AG04449 (cell line): ENCODE measurements at regions not wholly inside any gene's neighbourhood (a gene's known extent, or its start where the extent isn't known, plus 50 kb on each side); places are given as distances from the start of the nearest gene placed in this dataset.

Source experiments
- CTCF ChIA-PET: fragments of 350-600 bp; formaldehyde crosslinking; extraction: SDS; loops from one replicate; lab custom pipeline; 2021; ENCODE audit warnings: antibody characterized with exemption; lab: Yijun Ruan, JAX
- POLR2A ChIA-PET: fragments of 400-600, 350-600 bp; formaldehyde crosslinking; extraction: SDS; loops from one replicate; lab custom pipeline; 2020; ENCODE audit warnings: antibody characterized with exemption, inconsistent platforms; lab: Yijun Ruan, JAX
- DNase-seq: peaks from one replicate; pipeline ENCODE4 v3.0.0-alpha.2; 2010; ENCODE audit warnings: low read depth, low spot score
- H3K4me3 ChIP-seq: 2 replicates; pipeline ENCODE4 v1.5.1; 2011; ENCODE audit warnings: low read depth, mild to moderate bottlenecking, control low read depth, low read length
- CTCF ChIP-seq: IDR thresholded peaks from one replicate; pipeline ENCODE4 v1.5.1; 2011; ENCODE audit warnings: mild to moderate bottlenecking, moderate library complexity, low read length, control low read depth, inconsistent platforms; ENCODE audit not compliant: insufficient read depth; ENCODE audit errors: missing control alignments

GRCh38 chr12:79524507-79525148 lies 166.1 kb downstream of the PAWR start:
- no peak for DNase-seq
- ChIA-PET POLR2A (no interaction called here), CTCF (no interaction called here)
- no peak overlapping the region for H3K4me3 ChIP-seq
- TF ChIP-seq CTCF, result no peak

GRCh38 chr12:79522989-79523386 lies 167.8 kb downstream of the PAWR start:
- ChIA-PET POLR2A (no interaction called here), CTCF (no interaction called here)
- H3K4me3 ChIP-seq, result no peak overlapping the region
- TF ChIP-seq CTCF, result no peak
- no peak for DNase-seq

- no peak for DNase-seq
- CTCF ChIA-PET, result no interaction called here
- TF ChIP-seq CTCF, result no peak
- POLR2A ChIA-PET, result no interaction called here
- H3K4me3 ChIP-seq, result no peak overlapping the region
Observed at GRCh38 chr12:79522257-79522988, 168.3 kb downstream of the PAWR start.

GRCh38 chr12:79521576-79521975 lies 169.2 kb downstream of the PAWR start:
- H3K4me3 ChIP-seq, result no peak overlapping the region
- ChIA-PET CTCF (no interaction called here), POLR2A (no interaction called here)
- DNase-seq, result no peak
- no peak for TF ChIP-seq CTCF

- DNase-seq, result no peak
- H3K4me3 ChIP-seq, result no peak overlapping the region
- CTCF ChIA-PET, result no interaction called here
- no peak for TF ChIP-seq CTCF
- POLR2A ChIA-PET, result no interaction called here
Observed at GRCh38 chr12:79517363-79517762, 173.4 kb downstream of the PAWR start.

- TF ChIP-seq CTCF, result no peak
- no peak for DNase-seq
- CTCF ChIA-PET, result no interaction called here
- POLR2A ChIA-PET, result no interaction called here
- no peak overlapping the region for H3K4me3 ChIP-seq
Observed at GRCh38 chr12:79515530-79515935, 175.2 kb downstream of the PAWR start.
